Pancreas (tissue), 10 donors: ENCODE measurements at regions not wholly inside any gene's neighbourhood (a gene's known extent, or its start where the extent isn't known, plus 50 kb on each side); places are given as distances from the start of the nearest gene placed in this dataset.
"Not testable (repeated sequence)": the region's sequence is repeated elsewhere in the genome, so short reads cannot be mapped to it uniquely, and the experiment has no call there.

Experiments
- ATAC-seq, 4 donors: fragments of 200-7000 bp; cut with Tn5 transposase; one replicate each; pipeline versions ENCODE4 v1.8.0 to v1.9.1; 2020; ENCODE audit warnings: mild to moderate bottlenecking in 4 of 4, moderate library complexity in 4 of 4
- DNase-seq, 6 donors: peaks; one replicate each; pipeline ENCODE4 v3.0.0-alpha.2; 2020
- FAIRE-seq: peaks from 2 replicates; lab custom pipeline; 2012; peaks lifted over from hg19 to GRCh38; lab: Jason Lieb, UNC
- H3K27ac ChIP-seq, 4 donors: fragments of 200-600 bp; sonication (generic); 1 replicate in 3 of 4; 2 replicates in 1 of 4; pipeline versions ENCODE4 v1.5.0 to v1.8.0; 2020
- H3K27me3 ChIP-seq, 4 donors: fragments of 200-600 bp; one replicate each; pipeline ENCODE4 v1.8.0; 2021
- H3K36me3 ChIP-seq, 3 donors: fragments of 200-600 bp; sonication (generic) in 1 of 3; one replicate each; pipeline versions ENCODE4 v1.5.0 to v1.8.0; 2020 to 2021
- H3K4me1 ChIP-seq, 3 donors: fragments of 200-600 bp; one replicate each; pipeline ENCODE4 v1.8.0; 2021
- H3K4me3 ChIP-seq, 4 donors: fragments of 200-600 bp; sonication (generic) in 2 of 4; one replicate each; pipeline versions ENCODE4 v1.5.0 to v1.8.0; 2020 to 2021
- H3K9me3 ChIP-seq, 4 donors: fragments of 200-600 bp; one replicate each; pipeline ENCODE4 v1.8.0; 2021
- WGBS, 2 donors: extraction: QIAGEN DNeasy Blood & Tissue Kit; methylation state at CpG; one replicate each; pipeline ENCODE4 v1.1.7; 2013; 5-methylcytosine and 5-hydroxymethylcytosine counted together
- intact Hi-C, 3 donors: fragments of 100-400 bp; cut with DNase I; formaldehyde crosslinking; loops; one replicate each; pipeline versions ENCODE4 v1.11.1 to v1.14.2; 2022
- TF ChIP-seq, protein P1 (sequence below), 4 donors: fragments of 200-600 bp; sonication (generic) in 3 of 4; IDR thresholded peaks; one replicate each; pipeline versions ENCODE4 v1.5.0 to v1.8.0; 2021; ENCODE audit warnings: antibody characterized with exemption in 4 of 4
- donor health status: healthy with polysubstance abuse.
- donor health status: DM: no; HTN: no; CAD: no; lungs with moderate emphysema.
- donor health status: DM: no; HTN: no; CAD: no.
- donor health status: control.
- donor health status: control.
- donor health status: Bipolar disorder and iron deficiency.
- donor health status: DM: yes; HTN: yes; CAD: no.
- donor health status: DM: no; HTN: no; CAD: no.
- donor health status: DM: no; HTN: no; CAD: no.
- donor health status: DM: yes; HTN: yes; CAD: no.

DNA sequence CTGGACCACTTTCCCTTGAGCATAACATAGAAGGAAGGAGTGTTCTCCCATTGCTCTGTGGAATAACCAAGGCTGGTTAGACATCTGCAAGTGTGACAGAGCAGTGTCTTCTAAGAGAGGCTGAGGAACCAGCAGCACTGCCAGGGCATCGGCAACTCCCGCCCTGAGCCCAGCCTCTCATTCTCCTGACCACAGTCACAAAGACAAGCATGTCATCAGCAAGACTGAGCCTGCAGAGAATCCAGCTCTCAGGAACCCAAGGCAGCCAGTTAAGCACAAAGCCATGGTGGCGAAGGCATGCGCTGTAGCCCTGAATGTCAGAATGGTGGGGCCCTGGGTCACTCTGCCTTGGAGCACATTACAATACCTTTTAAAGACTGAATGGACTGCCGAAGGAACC is 253.9 kb downstream of the AGTPBP1 start:
- no peak for DNase-seq
- Histone ChIP-seq H3K27ac (no peak overlapping the region), H3K4me1 (no peaks in the 10 kb centered on the region), H3K27me3 (no peaks in the 10 kb centered on the region), H3K36me3 (no peaks in the 10 kb centered on the region), H3K4me3 (no peak overlapping the region), H3K9me3 (no peaks in the 10 kb centered on the region)
- 85 to 87% methylated on average over 5 of the region's 5 CpGs for WGBS, 2 donors
- intact Hi-C loops = no loop called here
- FAIRE-seq = no peak
- no peak for ATAC-seq
- TF ChIP-seq, protein P1, sequence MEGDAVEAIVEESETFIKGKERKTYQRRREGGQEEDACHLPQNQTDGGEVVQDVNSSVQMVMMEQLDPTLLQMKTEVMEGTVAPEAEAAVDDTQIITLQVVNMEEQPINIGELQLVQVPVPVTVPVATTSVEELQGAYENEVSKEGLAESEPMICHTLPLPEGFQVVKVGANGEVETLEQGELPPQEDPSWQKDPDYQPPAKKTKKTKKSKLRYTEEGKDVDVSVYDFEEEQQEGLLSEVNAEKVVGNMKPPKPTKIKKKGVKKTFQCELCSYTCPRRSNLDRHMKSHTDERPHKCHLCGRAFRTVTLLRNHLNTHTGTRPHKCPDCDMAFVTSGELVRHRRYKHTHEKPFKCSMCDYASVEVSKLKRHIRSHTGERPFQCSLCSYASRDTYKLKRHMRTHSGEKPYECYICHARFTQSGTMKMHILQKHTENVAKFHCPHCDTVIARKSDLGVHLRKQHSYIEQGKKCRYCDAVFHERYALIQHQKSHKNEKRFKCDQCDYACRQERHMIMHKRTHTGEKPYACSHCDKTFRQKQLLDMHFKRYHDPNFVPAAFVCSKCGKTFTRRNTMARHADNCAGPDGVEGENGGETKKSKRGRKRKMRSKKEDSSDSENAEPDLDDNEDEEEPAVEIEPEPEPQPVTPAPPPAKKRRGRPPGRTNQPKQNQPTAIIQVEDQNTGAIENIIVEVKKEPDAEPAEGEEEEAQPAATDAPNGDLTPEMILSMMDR (IDR thresholded peaks at IDR 0.05) = no peak

DNA sequence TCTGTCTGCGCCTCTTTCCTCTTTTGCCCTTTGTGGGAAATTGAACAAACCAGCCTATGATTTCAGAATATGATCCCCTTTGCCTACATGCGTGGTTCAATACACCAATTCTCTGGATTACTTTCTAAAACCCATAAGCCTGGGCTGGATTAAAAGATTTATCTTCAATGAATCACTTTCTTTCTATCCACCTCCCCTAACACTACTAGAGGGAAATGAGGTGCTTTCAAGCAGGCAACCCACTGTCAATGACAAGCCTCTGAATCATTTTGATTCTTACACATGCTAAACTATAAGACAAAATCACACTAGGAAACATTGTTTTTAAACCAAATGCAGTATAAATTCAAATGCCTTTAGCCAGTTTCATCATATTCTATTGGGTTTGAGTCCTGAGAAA is 257.5 kb downstream of the AGTPBP1 start:
- no peak for FAIRE-seq
- intact Hi-C loops = no loop called here
- no peaks in the 10 kb centered on the region for H3K27me3 ChIP-seq
- no peaks in the 10 kb centered on the region for H3K4me1 ChIP-seq
- no peak overlapping the region for H3K4me3 ChIP-seq
- TF ChIP-seq, protein P1 (IDR thresholded peaks at IDR 0.05) = no peak
- no peaks in the 10 kb centered on the region for H3K36me3 ChIP-seq
- H3K27ac ChIP-seq = no peak overlapping the region
- no peak for ATAC-seq
- no peaks in the 10 kb centered on the region for H3K9me3 ChIP-seq
- WGBS, 2 donors = 85 to 86% methylated on average over 2 of the region's 2 CpGs
- no peak for DNase-seq

GRCh38 chr9:85483208-85483607 is 258.5 kb downstream of the AGTPBP1 start:
- Histone ChIP-seq H3K36me3 (no peaks in the 10 kb centered on the region), H3K27ac (no peak overlapping the region), H3K4me3 (no peak overlapping the region), H3K27me3 (no peaks in the 10 kb centered on the region), H3K9me3 (no peaks in the 10 kb centered on the region), H3K4me1 (no peaks in the 10 kb centered on the region)
- 40 to 54% methylated on average over 4 of the region's 4 CpGs for WGBS, 2 donors
- no peak for ATAC-seq
- DNase-seq = no peak
- no peak for FAIRE-seq
- TF ChIP-seq, protein P1 (IDR thresholded peaks at IDR 0.05) = no peak
- intact Hi-C loops = no loop called here

DNA sequence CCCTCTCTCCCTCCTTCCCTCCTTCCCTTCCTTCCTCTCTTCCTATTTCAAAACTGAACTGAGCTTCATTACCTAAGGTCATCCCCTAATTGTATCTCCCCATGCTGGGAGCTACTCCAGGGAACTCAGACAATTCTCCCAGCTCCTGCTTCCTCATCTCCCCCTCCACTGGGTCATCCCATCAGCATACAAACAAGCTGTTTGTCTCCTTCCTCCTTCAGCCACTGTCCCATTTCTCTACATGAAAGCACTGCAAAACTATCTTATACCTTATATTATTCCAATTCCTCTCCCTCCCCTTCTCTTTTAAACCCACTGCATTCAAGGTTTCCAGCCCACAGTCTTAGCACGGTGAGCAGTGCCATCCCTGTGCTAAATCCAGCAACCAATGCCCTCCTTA is 262.4 kb downstream of the AGTPBP1 start:
- no peak for ATAC-seq
- H3K27ac ChIP-seq = no peak overlapping the region
- H3K4me3 ChIP-seq = no peak overlapping the region
- no peak for FAIRE-seq
- no peaks in the 10 kb centered on the region for H3K9me3 ChIP-seq
- no peaks in the 10 kb centered on the region for H3K36me3 ChIP-seq
- H3K27me3 ChIP-seq = no peaks in the 10 kb centered on the region
- DNase-seq = no peak
- TF ChIP-seq, protein P1 (IDR thresholded peaks at IDR 0.05) = no peak
- intact Hi-C loops = no loop called here
- 78 to 79% methylated on average over 1 of the region's 1 CpG for WGBS, 2 donors
- no peaks in the 10 kb centered on the region for H3K4me1 ChIP-seq

DNA sequence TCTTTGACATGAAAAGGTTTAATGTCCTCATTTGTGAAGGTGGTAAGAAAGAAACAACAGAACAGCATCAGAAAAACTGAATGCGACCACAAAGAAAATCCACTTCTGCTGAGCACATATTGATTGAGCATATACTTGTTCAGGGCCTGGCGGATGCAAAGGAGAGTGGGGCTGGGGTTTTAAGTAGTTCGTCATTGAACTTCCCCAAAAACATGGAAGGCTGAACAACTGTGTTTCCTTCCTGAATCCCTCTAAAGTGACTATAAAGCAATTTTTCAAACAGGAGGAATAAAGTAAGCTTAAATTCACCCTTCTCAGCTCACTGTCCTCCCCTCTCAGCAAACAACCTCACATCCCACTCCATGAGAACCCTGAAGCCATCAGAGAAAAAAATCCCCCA is 262.9 kb downstream of the AGTPBP1 start:
- DNase-seq (no peak), FAIRE-seq (no peak), ATAC-seq (no peak)
- no peaks in the 10 kb centered on the region for H3K9me3 ChIP-seq
- H3K4me3 ChIP-seq = no peak overlapping the region
- H3K4me1 ChIP-seq = no peaks in the 10 kb centered on the region
- TF ChIP-seq, protein P1 (IDR thresholded peaks at IDR 0.05) = no peak
- H3K27me3 ChIP-seq = no peaks in the 10 kb centered on the region
- no peaks in the 10 kb centered on the region for H3K36me3 ChIP-seq
- intact Hi-C loops = no loop called here
- 78 to 90% methylated on average over 3 of the region's 3 CpGs for WGBS, 2 donors
- no peak overlapping the region for H3K27ac ChIP-seq

DNA sequence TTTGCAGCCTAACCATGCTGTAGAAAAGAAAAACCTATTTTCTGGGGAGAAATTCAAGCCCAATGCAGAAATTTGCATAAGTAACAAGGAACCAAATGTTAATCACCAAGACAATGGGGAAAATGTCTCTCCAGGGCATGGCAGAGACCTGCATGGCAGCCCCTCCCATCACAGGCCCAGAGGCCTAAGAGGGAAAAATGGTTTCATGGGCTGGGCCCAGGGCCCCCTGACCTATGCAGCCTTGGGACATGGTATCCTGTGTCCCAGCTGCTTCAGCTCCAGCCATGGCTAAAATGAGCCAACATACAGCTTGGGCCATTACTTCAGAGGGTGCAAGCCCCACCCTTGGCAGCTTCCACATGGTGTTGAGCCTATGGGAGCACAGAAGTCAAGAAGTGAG is 266.9 kb downstream of the AGTPBP1 start:
- DNase-seq, H3K36me3 ChIP-seq, H3K4me1 ChIP-seq, ATAC-seq, intact Hi-C loops, H3K9me3 ChIP-seq, H3K27ac ChIP-seq, FAIRE-seq, H3K27me3 ChIP-seq, H3K4me3 ChIP-seq: not testable (repeated sequence)
